ENCODE measurements at regions not wholly inside any gene's neighbourhood (a gene's known extent, or its start where the extent isn't known, plus 50 kb on each side); places are given as distances from the start of the nearest gene placed in this dataset.
A peak's percentile ranks its signal among the peaks of the same experiment; 100 is the strongest.
"Not testable (repeated sequence)": the region's sequence is repeated elsewhere in the genome, so short reads cannot be mapped to it uniquely, and the experiment has no call there.

DNA sequence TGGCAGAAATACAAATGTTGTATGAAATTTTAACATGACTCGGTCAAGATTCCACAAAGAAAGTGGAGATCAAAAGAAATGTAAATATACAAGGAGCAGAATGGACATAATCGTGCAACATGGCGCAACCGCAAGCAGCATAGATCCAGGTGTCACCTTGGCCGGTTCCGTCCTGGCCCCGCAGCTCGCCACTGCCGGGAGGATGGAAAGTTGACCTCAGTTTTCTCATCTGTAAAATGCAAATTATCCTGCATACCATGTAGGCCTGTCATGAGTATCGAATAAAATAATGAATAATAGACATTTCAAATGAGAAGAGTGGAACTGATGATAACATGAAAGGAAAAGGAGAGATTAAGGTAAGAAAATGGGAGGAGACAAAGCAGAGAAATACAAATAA is 427.3 kb upstream of the SMIM21 start:
- no peaks in the 10 kb centered on the region for H3K36me3 ChIP-seq
- TF ChIP-seq, protein P1, sequence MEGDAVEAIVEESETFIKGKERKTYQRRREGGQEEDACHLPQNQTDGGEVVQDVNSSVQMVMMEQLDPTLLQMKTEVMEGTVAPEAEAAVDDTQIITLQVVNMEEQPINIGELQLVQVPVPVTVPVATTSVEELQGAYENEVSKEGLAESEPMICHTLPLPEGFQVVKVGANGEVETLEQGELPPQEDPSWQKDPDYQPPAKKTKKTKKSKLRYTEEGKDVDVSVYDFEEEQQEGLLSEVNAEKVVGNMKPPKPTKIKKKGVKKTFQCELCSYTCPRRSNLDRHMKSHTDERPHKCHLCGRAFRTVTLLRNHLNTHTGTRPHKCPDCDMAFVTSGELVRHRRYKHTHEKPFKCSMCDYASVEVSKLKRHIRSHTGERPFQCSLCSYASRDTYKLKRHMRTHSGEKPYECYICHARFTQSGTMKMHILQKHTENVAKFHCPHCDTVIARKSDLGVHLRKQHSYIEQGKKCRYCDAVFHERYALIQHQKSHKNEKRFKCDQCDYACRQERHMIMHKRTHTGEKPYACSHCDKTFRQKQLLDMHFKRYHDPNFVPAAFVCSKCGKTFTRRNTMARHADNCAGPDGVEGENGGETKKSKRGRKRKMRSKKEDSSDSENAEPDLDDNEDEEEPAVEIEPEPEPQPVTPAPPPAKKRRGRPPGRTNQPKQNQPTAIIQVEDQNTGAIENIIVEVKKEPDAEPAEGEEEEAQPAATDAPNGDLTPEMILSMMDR (IDR thresholded peaks at IDR 0.05), result no peak
- no peak overlapping the region for H3K4me3 ChIP-seq
- H3K27me3 ChIP-seq, result no peaks in the 10 kb centered on the region
- H3K27ac ChIP-seq, result no peak overlapping the region
- H3K4me1 ChIP-seq, result no peaks in the 10 kb centered on the region
- H3K9me3 ChIP-seq, result no peaks in the 10 kb centered on the region
- intact Hi-C loops (cut with DNase I), result no loop called here
- DNase-seq (ENCODE audit: low spot score in 2 of 2), result no peak

DNA sequence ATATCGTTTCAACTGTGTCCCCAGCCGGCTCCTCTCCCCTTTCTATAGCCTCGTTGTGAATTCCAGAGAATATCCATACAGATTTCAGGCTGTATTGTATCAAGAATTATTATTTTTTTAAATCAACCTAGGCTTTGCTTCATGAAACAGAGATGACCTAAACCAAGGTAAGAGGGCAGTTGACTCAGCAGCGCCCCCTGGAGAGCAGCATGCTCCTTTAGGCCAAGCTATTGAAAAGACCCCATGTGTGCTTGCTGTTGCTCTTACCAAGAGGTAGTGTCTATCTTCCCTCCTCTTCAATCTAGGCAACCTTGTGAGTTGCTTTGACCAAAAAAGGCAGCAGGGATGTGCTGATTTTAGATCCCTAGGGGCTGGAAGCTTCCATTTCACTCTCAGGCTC is 426.7 kb upstream of the SMIM21 start:
- TF ChIP-seq, protein P1 (IDR thresholded peaks at IDR 0.05), result no peak
- Histone ChIP-seq H3K27me3 (no peaks in the 10 kb centered on the region), H3K4me1 (no peaks in the 10 kb centered on the region), H3K4me3 (no peak overlapping the region), H3K36me3 (no peaks in the 10 kb centered on the region), H3K9me3 (no peaks in the 10 kb centered on the region), H3K27ac (no peak overlapping the region)
- peak in 1 of 2 donors; percentile 49 for DNase-seq (ENCODE audit: low spot score in 2 of 2)
- intact Hi-C loops (cut with DNase I), result no loop called here

DNA sequence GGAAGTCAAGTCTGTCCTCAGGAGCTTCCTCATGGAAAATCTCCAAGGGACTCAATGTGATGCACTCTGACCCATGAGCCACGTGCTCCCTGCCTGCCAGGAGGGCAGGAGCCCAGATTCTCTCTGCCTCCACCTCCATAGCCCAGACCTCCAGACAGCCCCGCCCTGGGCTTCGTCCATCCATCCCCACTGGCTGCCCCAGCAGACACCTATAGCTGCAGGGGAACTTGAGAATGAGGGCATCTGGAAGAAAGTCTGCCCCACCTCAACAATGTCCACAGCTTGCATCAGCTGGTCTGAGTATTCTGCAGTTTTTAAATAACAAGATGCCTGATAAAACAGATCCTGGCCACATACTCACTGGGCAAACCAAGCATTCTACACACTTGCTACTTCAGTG is 418.8 kb upstream of the SMIM21 start:
- DNase-seq (ENCODE audit: low spot score in 2 of 2), result no peak
- Histone ChIP-seq H3K27me3 (no peaks in the 10 kb centered on the region), H3K36me3 (no peaks in the 10 kb centered on the region), H3K4me1 (no peaks in the 10 kb centered on the region), H3K4me3 (no peak overlapping the region), H3K27ac (no peak overlapping the region), H3K9me3 (no peaks in the 10 kb centered on the region)
- TF ChIP-seq, protein P1 (IDR thresholded peaks at IDR 0.05), result no peak
- intact Hi-C loops (cut with DNase I), result no loop called here

DNA sequence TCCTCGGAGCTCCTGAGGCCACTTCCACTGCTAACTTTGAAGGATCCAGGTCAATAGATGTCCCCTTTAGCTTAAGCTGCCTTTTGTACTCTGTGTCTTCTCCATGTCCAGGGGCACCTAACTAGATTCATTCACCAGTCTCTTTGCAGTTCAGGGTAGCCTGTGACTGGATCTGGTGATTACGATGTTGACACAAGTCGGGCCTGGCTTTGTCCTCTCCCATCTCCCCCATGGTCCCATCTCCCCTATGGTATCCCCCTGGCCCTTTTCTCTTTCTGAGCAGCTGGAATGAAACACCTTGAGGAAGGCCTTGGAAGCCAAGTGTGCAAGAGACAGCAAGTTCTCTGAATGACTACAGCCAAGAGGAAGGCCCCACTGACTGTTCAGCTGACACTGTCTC is 417.9 kb upstream of the SMIM21 start:
- Histone ChIP-seq H3K27me3 (no peaks in the 10 kb centered on the region), H3K4me1 (no peaks in the 10 kb centered on the region), H3K27ac (no peak overlapping the region), H3K9me3 (no peaks in the 10 kb centered on the region), H3K4me3 (no peak overlapping the region), H3K36me3 (no peaks in the 10 kb centered on the region)
- TF ChIP-seq, protein P1 (IDR thresholded peaks at IDR 0.05), result no peak
- intact Hi-C loops (cut with DNase I), result no loop called here
- DNase-seq (ENCODE audit: low spot score in 2 of 2), result no peak

DNA sequence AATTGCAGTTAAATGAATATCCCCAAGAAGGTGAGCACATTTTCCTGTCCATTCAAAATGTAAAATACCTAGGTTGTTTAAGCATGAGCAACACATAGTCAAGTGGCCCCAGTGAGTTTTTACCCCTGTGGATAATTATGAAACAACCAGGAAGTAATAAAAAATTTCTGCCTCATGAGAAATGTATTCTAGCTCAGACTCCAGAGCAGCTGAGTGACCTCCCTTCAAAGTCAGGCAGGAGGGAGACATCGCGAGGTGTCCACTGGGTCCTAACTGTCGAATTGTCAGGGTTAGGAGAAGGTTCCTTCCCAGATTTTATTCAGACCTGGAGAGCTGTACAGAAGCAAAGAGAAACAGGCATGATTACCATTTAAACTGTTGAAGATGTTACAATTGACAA is 416.6 kb upstream of the SMIM21 start:
- Histone ChIP-seq H3K4me1 (no peaks in the 10 kb centered on the region), H3K27me3 (no peaks in the 10 kb centered on the region), H3K27ac (no peak overlapping the region), H3K9me3 (no peaks in the 10 kb centered on the region), H3K36me3 (no peaks in the 10 kb centered on the region), H3K4me3 (no peak overlapping the region)
- TF ChIP-seq, protein P1 (IDR thresholded peaks at IDR 0.05), result no peak
- no peak for DNase-seq (ENCODE audit: low spot score in 2 of 2)
- intact Hi-C loops (cut with DNase I), result no loop called here

DNA sequence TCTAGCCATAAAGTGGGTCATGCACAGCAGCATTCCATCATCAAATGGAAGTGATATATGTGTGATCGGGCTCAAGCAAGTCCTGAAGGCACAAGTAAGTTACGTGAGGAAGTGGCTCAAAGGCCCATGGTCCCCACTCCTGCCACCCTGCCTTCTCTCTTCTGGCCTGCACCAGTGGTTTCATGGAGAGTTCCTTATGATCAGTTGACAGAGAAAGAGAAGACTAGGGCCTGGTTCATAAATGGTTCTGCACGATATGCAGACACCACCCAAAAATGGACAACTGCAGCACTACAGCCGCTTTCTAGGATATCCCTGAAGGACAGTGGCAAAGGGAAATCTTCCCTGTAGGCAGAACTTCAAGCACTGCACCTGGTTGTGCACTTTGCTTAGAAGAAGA is 412.6 kb upstream of the SMIM21 start:
- no peaks in the 10 kb centered on the region for H3K4me1 ChIP-seq
- no peaks in the 10 kb centered on the region for H3K9me3 ChIP-seq
- H3K27me3 ChIP-seq, result no peaks in the 10 kb centered on the region
- H3K4me3 ChIP-seq, result no peak overlapping the region
- no peaks in the 10 kb centered on the region for H3K36me3 ChIP-seq
- TF ChIP-seq, protein P1 (IDR thresholded peaks at IDR 0.05), result no peak
- intact Hi-C loops (cut with DNase I), result no loop called here
- DNase-seq (ENCODE audit: low spot score in 2 of 2), result no peak
- H3K27ac ChIP-seq, result no peak overlapping the region

DNA sequence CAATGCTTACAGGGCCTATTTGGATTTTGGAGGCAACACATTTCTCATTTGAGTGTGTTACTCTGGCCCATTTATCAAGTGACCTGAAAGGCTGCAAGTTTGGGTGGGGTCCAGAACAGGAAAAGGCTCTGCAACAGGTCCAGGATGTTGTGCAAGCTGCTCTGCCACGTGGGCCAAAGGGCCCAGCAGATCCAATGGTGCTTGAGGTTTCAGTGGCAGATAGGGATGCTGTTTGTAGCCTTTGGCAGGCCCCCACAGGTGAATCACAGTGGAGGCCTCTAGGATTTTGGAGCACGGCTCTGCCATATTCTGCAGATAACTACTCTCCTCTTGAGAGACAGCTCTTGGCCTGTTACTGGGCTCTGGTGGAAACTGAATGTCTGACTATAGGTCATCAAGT is 412.2 kb upstream of the SMIM21 start:
- intact Hi-C loops (cut with DNase I), result loop anchor here (10.0 kb wide), 1 partner anchor 65 kb away; no protein-coding TSS in a partner anchor

More for the DNA sequence above, 412.2 kb upstream of the SMIM21 start:
- H3K27me3 ChIP-seq; H3K9me3 ChIP-seq; H3K4me1 ChIP-seq; DNase-seq (ENCODE audit: low spot score in 2 of 2); H3K36me3 ChIP-seq; H3K4me3 ChIP-seq; H3K27ac ChIP-seq: not testable (repeated sequence)

All from ascending aorta (tissue), 2 donors.